Superior temporal gyrus (tissue), 1 donor: ENCODE measurements at regions not wholly inside any gene's neighbourhood (a gene's known extent, or its start where the extent isn't known, plus 50 kb on each side); places are given as distances from the start of the nearest gene placed in this dataset.

Experiments used
- DNase-seq: peaks from one replicate; pipeline ENCODE4 v3.0.0-alpha.2; 2016; ENCODE audit errors: extremely low spot score

- DNase-seq: no peak
Measured at GRCh38 chr17:52242268-52242667, 83.8 kb upstream of the CA10 start.

DNA sequence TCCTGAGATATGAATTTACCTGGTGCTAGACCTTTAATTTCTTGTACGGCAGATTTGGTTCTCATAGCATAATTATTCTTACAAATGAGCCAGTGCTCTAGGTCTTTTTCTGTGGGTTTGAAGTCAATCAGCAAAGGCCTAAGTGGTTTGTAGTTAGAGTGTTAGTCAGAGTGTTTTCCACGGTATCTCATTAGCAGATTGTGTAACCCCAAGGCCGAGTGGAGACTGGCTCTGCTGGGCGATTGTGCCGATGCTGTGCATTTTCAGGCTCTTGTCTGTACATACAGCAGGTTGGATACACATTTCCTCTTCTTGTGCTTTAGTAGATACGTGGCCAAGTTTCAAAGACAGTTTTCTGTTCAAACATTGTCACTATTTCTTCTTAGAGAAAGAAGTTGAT, 78.6 kb upstream of the CA10 start:
- no peak for DNase-seq

DNA sequence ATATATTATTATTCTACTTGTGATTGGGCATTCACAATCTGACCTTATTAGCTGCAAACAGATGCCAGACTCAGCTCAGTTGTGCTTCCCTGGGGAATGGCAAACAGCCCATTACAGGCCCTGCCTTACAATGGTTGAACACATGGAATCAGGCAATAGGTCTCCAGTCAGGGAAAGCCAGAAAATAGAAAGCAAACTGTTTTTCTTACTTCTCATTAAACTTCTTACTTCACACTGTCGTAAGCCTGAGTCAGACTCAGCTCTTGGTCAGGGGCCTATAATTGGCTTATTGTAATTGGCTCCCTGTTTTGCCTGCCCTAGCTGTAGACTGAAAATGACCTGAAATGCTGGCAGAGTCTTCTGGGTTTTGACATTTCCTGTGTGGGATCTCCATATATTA, 77.0 kb upstream of the CA10 start:
- DNase-seq: no peak

GRCh38 chr17:52233632-52234031, 75.1 kb upstream of the CA10 start:
- DNase-seq: no peak

- DNase-seq: no peak
Measured at GRCh38 chr17:52233176-52233575, 74.7 kb upstream of the CA10 start.

DNA sequence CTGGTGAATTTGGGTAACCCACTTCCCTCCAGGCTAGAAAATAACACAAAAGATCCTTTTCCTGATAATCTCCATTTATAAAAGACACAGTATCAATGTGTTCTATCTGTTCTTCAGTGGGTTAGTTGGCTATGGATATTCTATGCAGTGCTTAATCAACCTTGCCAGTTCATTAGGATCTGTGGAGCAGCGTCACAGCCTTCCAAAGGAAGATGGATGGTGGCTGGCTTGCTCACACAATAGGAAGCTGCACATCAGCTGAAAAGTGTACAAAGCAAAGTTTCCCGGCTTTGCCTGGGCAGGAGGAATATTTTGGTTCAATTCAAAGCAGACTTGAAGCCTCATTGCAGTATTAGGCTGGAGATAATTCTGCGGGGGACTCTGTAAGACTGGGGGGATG, 70.3 kb upstream of the CA10 start:
- DNase-seq: no peak

- no peak for DNase-seq
Measured at GRCh38 chr17:52227926-52228325, 69.4 kb upstream of the CA10 start.

DNA sequence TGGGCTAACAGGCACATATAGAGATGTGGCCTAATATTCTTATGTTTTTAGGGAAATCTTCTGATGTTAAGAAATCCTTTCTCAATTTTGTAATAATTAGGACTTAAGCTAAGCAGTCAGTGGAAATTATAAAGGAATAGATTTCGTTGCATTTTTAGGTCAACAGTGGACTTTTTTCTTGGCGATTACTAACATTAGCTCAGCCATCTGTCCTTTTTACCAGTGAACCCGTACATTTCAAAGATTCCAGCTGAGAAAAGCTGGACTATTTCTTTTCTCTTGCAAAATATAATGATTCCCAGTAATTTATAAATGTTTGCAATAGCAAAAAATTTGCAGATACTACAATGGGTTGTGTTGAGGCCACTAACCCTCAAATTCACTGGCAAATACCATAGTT, 54.9 kb upstream of the CA10 start:
- DNase-seq: no peak

- DNase-seq: no peak
Measured at GRCh38 chr17:52212851-52213250, 54.3 kb upstream of the CA10 start.

DNA sequence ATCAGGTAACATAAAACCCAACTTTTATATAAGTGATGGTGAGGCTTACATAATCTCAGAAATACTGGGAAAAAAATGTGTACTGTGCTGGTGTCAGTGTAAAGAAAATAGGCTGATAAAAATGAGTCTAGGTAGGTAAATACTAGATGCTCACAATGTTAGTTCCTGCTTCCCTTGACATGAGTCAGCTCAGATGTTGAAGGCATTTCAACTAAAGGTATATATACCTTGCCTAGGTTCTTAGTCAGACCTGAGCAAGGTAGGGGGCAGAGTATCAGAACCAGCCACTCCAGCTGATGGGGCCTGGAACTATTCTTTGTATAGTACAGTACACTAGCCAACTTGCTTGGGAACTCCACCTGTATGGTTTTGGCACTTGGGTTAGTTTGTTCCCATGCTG, 51.0 kb upstream of the CA10 start:
- DNase-seq: no peak
